ENCODE measurements at regions not wholly inside any gene's neighbourhood (a gene's known extent, or its start where the extent isn't known, plus 50 kb on each side); places are given as distances from the start of the nearest gene placed in this dataset.

GRCh38 chr6:53994201-53994600 lies 117.0 kb upstream of the MLIP start:
- intact Hi-C loops (cut with micrococcal nuclease) = no loop called here
- H3K36me3 Mint-ChIP-seq (ENCODE audit: low read depth) = no peaks in the 10 kb centered on the region
- peaks cover 2% of the 10 kb centered on the region for H3K27me3 Mint-ChIP-seq
- no peak overlapping the region for H3K27ac Mint-ChIP-seq
- DNase-seq = no peak
- H3K4me3 Mint-ChIP-seq = no peak overlapping the region
- no peaks in the 10 kb centered on the region for H3K9me3 Mint-ChIP-seq
- no peaks in the 10 kb centered on the region for H3K4me1 Mint-ChIP-seq

- H3K27me3 Mint-ChIP-seq = peaks cover 2% of the 10 kb centered on the region
- no peaks in the 10 kb centered on the region for H3K4me1 Mint-ChIP-seq
- H3K27ac Mint-ChIP-seq = no peak overlapping the region
- no peak for DNase-seq
- H3K9me3 Mint-ChIP-seq = no peaks in the 10 kb centered on the region
- H3K4me3 Mint-ChIP-seq = no peak overlapping the region
- H3K36me3 Mint-ChIP-seq (ENCODE audit: low read depth) = no peaks in the 10 kb centered on the region
- intact Hi-C loops (cut with micrococcal nuclease) = no loop called here
Observed at GRCh38 chr6:53995935-53996334, 115.3 kb upstream of the MLIP start.

DNA sequence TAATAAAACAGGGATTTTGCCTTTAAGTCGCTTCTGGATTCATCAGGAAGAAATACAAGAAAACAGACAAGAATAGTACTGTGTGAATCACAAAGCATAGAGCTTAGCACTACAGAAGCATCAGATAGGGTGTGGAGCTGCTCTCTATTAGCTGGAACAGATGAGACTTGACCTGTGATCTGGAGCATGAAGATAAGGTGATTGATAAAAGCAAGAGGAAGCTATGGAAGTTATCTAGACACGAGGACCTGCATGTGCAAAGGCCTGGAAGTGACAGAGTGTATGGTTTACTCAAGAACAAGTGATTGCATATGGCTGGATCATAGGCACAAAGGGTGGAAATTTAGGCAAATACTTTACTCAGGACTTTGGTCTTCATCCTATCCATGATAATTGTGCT lies 112.9 kb upstream of the MLIP start:
- H3K9me3 Mint-ChIP-seq = no peaks in the 10 kb centered on the region
- H3K27ac Mint-ChIP-seq = no peak overlapping the region
- intact Hi-C loops (cut with micrococcal nuclease) = no loop called here
- peaks cover 2% of the 10 kb centered on the region for H3K27me3 Mint-ChIP-seq
- DNase-seq = no peak
- H3K4me3 Mint-ChIP-seq = no peak overlapping the region
- no peaks in the 10 kb centered on the region for H3K4me1 Mint-ChIP-seq
- no peaks in the 10 kb centered on the region for H3K36me3 Mint-ChIP-seq (ENCODE audit: low read depth)

GRCh38 chr6:53999088-53999755 lies 112.0 kb upstream of the MLIP start:
- H3K36me3 Mint-ChIP-seq (ENCODE audit: low read depth) = no peaks in the 10 kb centered on the region
- H3K4me3 Mint-ChIP-seq = no peak overlapping the region
- DNase-seq = no peak
- intact Hi-C loops (cut with micrococcal nuclease) = no loop called here
- peaks cover 2% of the 10 kb centered on the region for H3K27me3 Mint-ChIP-seq
- H3K4me1 Mint-ChIP-seq = no peaks in the 10 kb centered on the region
- H3K27ac Mint-ChIP-seq = no peak overlapping the region
- H3K9me3 Mint-ChIP-seq = no peaks in the 10 kb centered on the region

DNA sequence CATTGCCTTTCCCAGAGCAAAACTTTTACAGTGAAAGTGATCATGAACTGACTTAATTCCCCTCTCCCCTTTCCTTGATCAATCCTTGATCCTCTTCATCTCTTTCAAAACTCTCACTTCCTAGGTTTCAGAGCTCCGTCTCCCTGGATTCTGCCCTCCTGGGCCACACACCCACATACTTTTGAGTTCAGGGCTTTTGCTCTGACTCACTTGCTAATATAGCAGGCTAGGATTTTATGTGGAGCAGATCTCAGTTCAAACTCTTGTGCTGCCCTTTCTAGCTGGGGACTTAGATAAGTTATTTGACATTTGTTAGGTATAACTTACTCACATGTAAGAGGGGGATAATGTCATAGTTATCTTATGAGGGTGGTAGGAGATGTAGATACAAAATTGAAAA lies 109.1 kb upstream of the MLIP start:
- intact Hi-C loops (cut with micrococcal nuclease) = no loop called here
- Mint-ChIP-seq H3K4me1 (no peaks in the 10 kb centered on the region), H3K36me3 (ENCODE audit: low read depth) (no peaks in the 10 kb centered on the region), H3K27ac (no peak overlapping the region), H3K4me3 (no peak overlapping the region), H3K9me3 (no peaks in the 10 kb centered on the region), H3K27me3 (peaks cover 4% of the 10 kb centered on the region)
- DNase-seq = no peak

DNA sequence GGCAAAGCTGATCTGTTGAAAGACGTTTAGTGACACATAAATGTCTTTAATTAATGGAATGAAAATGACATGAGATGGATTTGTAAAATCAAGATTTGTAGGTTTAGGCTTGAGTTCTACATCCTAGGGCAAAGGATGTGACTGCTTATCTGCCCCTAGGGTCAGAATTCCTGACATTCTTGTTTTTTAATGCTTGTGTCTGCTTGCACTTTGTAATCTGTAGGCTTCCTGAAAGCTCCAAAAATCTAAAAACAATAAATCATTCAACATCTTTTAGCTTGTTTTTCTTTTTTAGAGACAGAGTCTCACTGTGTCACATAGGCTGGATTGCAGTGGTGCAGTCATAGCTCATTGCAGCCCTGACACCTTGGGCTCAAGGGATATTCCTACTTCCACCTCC lies 107.9 kb upstream of the MLIP start:
- no peak for DNase-seq
- Mint-ChIP-seq H3K4me1 (no peaks in the 10 kb centered on the region), H3K36me3 (ENCODE audit: low read depth) (no peaks in the 10 kb centered on the region), H3K9me3 (no peaks in the 10 kb centered on the region), H3K4me3 (no peak overlapping the region), H3K27me3 (peaks cover 4% of the 10 kb centered on the region), H3K27ac (no peak overlapping the region)
- intact Hi-C loops (cut with micrococcal nuclease) = no loop called here

DNA sequence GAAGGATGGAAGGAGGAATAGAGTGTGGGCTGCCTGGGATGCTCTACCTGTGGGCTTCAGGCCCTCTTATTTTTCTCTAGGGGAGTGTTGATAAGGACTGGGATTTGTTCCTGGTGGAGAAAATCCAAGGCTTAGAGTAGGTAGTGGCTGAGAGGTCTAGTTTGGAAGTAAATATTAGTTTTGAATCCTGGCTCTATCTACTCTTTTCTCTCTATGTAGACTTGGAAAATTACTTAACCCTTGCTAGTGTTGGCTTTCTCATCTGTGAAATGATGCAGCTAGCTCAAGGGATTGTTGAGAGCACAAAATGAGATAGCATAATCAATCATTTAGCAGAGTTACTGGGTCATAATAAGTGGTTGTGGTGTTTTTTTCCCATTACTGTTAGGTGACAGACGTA lies 102.7 kb upstream of the MLIP start:
- Mint-ChIP-seq H3K4me1 (no peaks in the 10 kb centered on the region), H3K9me3 (no peaks in the 10 kb centered on the region), H3K27ac (no peak overlapping the region), H3K4me3 (no peak overlapping the region), H3K27me3 (peaks cover 2% of the 10 kb centered on the region), H3K36me3 (ENCODE audit: low read depth) (no peaks in the 10 kb centered on the region)
- intact Hi-C loops (cut with micrococcal nuclease) = no loop called here
- DNase-seq = no peak

DNA sequence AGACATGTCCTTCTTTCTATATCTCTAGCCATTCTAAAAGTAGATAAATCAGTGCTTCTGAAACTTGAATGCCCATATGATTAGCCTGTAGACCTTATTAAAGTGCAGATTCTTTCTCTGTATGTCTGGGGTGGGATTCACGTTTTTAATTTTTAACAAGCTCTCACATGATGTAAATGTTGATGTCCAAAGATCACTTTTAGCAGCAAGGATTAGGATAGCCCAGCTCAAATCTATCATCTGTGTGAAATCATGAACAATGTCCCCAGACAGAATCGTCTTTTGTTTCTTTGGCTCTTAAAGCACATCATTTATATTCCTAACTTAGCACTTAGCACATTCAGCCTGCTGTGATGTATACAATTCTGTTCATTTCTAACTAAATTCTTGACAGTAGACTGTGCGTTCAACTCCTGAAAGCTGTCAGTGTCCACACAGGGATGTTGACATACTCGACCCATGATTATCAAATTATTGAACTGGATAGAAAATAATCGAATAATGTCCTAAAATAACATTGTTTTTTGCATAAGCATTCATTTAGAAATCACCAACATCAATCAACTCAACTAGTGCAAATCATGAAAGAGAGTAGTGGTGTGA lies 102.1 kb upstream of the MLIP start:
- H3K36me3 Mint-ChIP-seq (ENCODE audit: low read depth) = no peaks in the 10 kb centered on the region
- DNase-seq = no peak
- no peak overlapping the region for H3K27ac Mint-ChIP-seq
- H3K9me3 Mint-ChIP-seq = no peaks in the 10 kb centered on the region
- no peak overlapping the region for H3K4me3 Mint-ChIP-seq
- no peaks in the 10 kb centered on the region for H3K4me1 Mint-ChIP-seq
- peaks cover 2% of the 10 kb centered on the region for H3K27me3 Mint-ChIP-seq
- intact Hi-C loops (cut with micrococcal nuclease) = no loop called here

DNA sequence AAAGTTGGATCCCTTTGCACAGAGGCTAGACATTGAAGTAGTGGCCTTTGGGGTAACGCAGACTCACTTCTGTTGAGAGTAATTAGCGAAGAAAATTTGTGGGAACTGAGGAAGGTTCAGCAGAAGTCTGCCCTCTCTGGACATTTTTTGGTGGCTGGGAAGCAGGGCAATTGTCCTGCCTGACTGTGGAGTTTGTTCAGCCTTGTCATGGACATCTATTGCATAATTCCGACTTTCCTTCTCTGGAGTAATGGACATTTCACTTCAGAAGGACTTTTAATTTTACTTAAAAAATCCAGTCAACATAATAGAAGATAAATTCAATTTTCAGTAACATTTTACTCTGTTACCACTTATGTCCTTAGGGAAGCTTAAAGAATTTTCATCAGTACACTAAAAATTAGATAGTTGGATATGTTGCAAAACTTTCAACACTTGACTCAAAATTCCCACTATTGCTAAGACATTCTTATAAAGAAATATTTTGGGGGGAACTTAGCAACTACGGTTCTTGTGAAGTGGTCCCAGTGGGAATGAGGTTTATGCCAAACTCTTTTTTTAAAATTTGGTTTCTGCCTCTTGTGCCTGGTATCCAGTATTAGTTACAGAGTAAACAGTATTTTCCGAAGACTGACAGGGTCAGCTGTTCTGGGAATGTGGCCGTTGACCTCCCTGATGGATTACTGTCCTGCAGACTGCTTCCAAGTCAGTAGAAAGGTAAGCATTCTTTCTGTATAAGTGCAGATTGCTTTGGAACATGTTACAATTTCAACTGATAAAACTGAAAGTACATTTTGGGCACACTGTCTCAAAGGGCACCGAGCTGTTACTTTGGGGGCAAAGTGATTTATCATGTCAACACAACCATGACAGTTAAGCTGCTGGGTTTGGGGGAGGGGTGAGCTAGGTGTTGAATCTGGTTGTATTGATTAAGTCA lies 100.6 kb upstream of the MLIP start:
- intact Hi-C loops (cut with micrococcal nuclease) = no loop called here
- H3K27ac Mint-ChIP-seq = no peak overlapping the region
- no peaks in the 10 kb centered on the region for H3K4me1 Mint-ChIP-seq
- no peak for DNase-seq
- H3K36me3 Mint-ChIP-seq (ENCODE audit: low read depth) = no peaks in the 10 kb centered on the region
- H3K27me3 Mint-ChIP-seq = peaks cover 2% of the 10 kb centered on the region
- H3K4me3 Mint-ChIP-seq = no peak overlapping the region
- no peaks in the 10 kb centered on the region for H3K9me3 Mint-ChIP-seq

GRCh38 chr6:54011277-54011648 lies 100.0 kb upstream of the MLIP start:
- Mint-ChIP-seq H3K4me3 (no peak overlapping the region), H3K4me1 (no peaks in the 10 kb centered on the region), H3K36me3 (ENCODE audit: low read depth) (no peaks in the 10 kb centered on the region), H3K9me3 (no peaks in the 10 kb centered on the region), H3K27me3 (peaks cover 2% of the 10 kb centered on the region), H3K27ac (no peak overlapping the region)
- intact Hi-C loops (cut with micrococcal nuclease) = no loop called here
- DNase-seq = no peak

DNA sequence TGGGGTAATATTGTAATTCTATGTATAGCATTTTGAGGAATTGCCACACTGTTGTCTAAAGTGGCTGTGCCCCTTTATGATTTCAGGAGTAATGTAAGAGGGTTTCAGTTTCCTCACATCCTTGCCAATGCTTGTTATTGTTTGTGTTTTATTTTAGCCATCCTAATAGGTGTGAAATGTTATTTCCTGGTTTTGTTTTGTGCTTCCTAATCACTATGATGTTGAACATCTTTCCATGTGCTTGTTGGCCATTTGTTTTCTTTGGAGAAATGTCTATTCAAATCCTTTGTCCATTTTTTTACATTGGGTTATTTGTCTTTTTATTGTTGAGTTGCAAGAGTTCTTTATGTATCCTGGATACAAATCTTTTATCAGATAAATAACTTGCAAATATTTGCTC lies 97.3 kb upstream of the MLIP start:
- no peaks in the 10 kb centered on the region for H3K4me1 Mint-ChIP-seq
- no peak overlapping the region for H3K27ac Mint-ChIP-seq
- no peaks in the 10 kb centered on the region for H3K9me3 Mint-ChIP-seq
- H3K36me3 Mint-ChIP-seq (ENCODE audit: low read depth) = no peaks in the 10 kb centered on the region
- no peak overlapping the region for H3K4me3 Mint-ChIP-seq
- no peak for DNase-seq
- intact Hi-C loops (cut with micrococcal nuclease) = no loop called here
- no peaks in the 10 kb centered on the region for H3K27me3 Mint-ChIP-seq

- Mint-ChIP-seq H3K4me3 (no peak overlapping the region), H3K4me1 (no peaks in the 10 kb centered on the region), H3K27me3 (no peaks in the 10 kb centered on the region), H3K36me3 (ENCODE audit: low read depth) (no peaks in the 10 kb centered on the region), H3K27ac (no peak overlapping the region), H3K9me3 (no peaks in the 10 kb centered on the region)
- no peak for DNase-seq
- intact Hi-C loops (cut with micrococcal nuclease) = no loop called here
Observed at GRCh38 chr6:54014440-54014839, 96.8 kb upstream of the MLIP start.

DNA sequence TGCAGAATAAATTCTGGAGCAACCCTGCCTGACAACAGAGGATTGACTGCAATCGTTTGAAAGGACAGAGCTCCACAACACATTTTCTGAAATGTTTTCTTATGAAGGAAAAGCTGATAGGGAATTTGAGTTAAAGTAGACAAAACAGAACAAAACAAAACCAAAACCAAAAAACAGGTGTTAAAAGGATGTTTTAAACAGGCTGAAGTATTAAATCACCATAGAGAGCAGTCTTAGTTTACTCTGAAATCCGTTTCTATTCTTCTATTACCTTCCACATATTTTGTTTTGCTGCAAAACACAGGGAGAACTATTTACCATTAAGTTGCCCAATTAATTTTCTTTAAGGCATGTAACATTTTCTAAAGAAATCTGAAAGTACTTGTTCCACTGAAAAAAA lies 93.4 kb upstream of the MLIP start:
- Mint-ChIP-seq H3K4me3 (no peak overlapping the region), H3K9me3 (no peaks in the 10 kb centered on the region), H3K4me1 (no peaks in the 10 kb centered on the region), H3K27me3 (no peaks in the 10 kb centered on the region), H3K27ac (no peak overlapping the region), H3K36me3 (ENCODE audit: low read depth) (no peaks in the 10 kb centered on the region)
- DNase-seq = no peak
- intact Hi-C loops (cut with micrococcal nuclease) = no loop called here

GRCh38 chr6:54018722-54019121 lies 92.5 kb upstream of the MLIP start:
- DNase-seq = no peak
- Mint-ChIP-seq H3K36me3 (ENCODE audit: low read depth) (no peaks in the 10 kb centered on the region), H3K4me1 (no peaks in the 10 kb centered on the region), H3K27me3 (no peaks in the 10 kb centered on the region), H3K4me3 (no peak overlapping the region), H3K9me3 (no peaks in the 10 kb centered on the region), H3K27ac (no peak overlapping the region)
- intact Hi-C loops (cut with micrococcal nuclease) = no loop called here
